ENCODE measurements at regions not wholly inside any gene's neighbourhood (a gene's known extent, or its start where the extent isn't known, plus 50 kb on each side); places are given as distances from the start of the nearest gene placed in this dataset.

- Histone ChIP-seq H3K9me3 (ENCODE audit: low read length) (no peaks in the 10 kb centered on the region), H3K27ac (ENCODE audit: extremely low read length, insufficient read depth, low read length) (no peak overlapping the region), H3K4me1 (ENCODE audit: insufficient read depth, low read length) (no peaks in the 10 kb centered on the region), H3K79me2 (ENCODE audit: insufficient read depth, low read length) (no peaks in the 10 kb centered on the region), H3K9ac (ENCODE audit: insufficient read depth, low read depth, low read length) (no peak overlapping the region), H3K36me3 (replicated peaks in 1 of 2; ENCODE audit: control insufficient read depth in 1 of 2, insufficient read depth in 2 of 2, low read length in 2 of 2) (no peaks in the 10 kb centered on the region), H3K4me3 (replicated peaks in 1 of 3; ENCODE audit: insufficient read depth in 1 of 3, low read depth in 2 of 3, low read length in 3 of 3) (no peak overlapping the region), H3K4me2 (ENCODE audit: low read depth, low read length) (no peak overlapping the region), H4K20me1 (ENCODE audit: insufficient read depth, low read length) (no peaks in the 10 kb centered on the region), H3K27me3 (ENCODE audit: control insufficient read depth in 1 of 2, insufficient read depth in 2 of 2, low read length in 2 of 2) (peaks cover 12 to 62% of the 10 kb centered on the region in 2 experiments), H2AFZ (ENCODE audit: low read length) (no peak overlapping the region)
- no peak for TF ChIP-seq ZFP41 (CRISPR knock-in tag; IDR thresholded peaks at IDR 0.05; ENCODE audit: borderline replicate concordance)
- peak; percentile 33; the same call in 1 of the 2 replicates for TF ChIP-seq STAG1 (CRISPR knock-in tag; IDR thresholded peaks at IDR 0.05)
- TF ChIP-seq, protein P1, sequence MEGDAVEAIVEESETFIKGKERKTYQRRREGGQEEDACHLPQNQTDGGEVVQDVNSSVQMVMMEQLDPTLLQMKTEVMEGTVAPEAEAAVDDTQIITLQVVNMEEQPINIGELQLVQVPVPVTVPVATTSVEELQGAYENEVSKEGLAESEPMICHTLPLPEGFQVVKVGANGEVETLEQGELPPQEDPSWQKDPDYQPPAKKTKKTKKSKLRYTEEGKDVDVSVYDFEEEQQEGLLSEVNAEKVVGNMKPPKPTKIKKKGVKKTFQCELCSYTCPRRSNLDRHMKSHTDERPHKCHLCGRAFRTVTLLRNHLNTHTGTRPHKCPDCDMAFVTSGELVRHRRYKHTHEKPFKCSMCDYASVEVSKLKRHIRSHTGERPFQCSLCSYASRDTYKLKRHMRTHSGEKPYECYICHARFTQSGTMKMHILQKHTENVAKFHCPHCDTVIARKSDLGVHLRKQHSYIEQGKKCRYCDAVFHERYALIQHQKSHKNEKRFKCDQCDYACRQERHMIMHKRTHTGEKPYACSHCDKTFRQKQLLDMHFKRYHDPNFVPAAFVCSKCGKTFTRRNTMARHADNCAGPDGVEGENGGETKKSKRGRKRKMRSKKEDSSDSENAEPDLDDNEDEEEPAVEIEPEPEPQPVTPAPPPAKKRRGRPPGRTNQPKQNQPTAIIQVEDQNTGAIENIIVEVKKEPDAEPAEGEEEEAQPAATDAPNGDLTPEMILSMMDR (CRISPR knock-in tag; IDR thresholded peaks at IDR 0.05), result peak; percentile 38; the same call in 1 of the 2 replicates
- FAIRE-seq, result no peak
- POLR2A ChIA-PET, result no interaction called here
- BruUV-seq (replicated peaks), result no TSS peak
- CTCF ChIA-PET (ENCODE audit: low intra/inter-chr PET ratio, low total read pairs), result no interaction called here
- DNase-seq (ENCODE audit: low spot score), result no peak
- WGBS (ENCODE audit: low lambda C conversion rate), result 23% methylated on average over 16 of the region's 31 CpGs
- intact Hi-C loops (cut with micrococcal nuclease; ENCODE audit: unreplicated experiment), result no loop called here
- ATAC-seq, result peak; percentile 71
- in situ Hi-C loops (cut with HindIII; ENCODE audit: extremely low pct_ligation_motif_present, low pct_unique_long_range_greater_than_20kb), result no loop called here
These were observed 52.3 kb upstream of the EN2 start for GRCh38 chr7:155405399-155406318.

GRCh38 chr7:155407799-155408198 is 50.1 kb upstream of the EN2 start:
- no peak overlapping the region for H3K9ac ChIP-seq (ENCODE audit: insufficient read depth, low read depth, low read length)
- BruUV-seq (replicated peaks), result no TSS peak
- POLR2A ChIA-PET, result no interaction called here
- WGBS (ENCODE audit: low lambda C conversion rate), result no CpG with 5 or more reads among the region's 2 CpGs
- no peak for FAIRE-seq
- no peak overlapping the region for H3K27ac ChIP-seq (ENCODE audit: extremely low read length, insufficient read depth, low read length)
- CTCF ChIA-PET (ENCODE audit: low intra/inter-chr PET ratio, low total read pairs), result no interaction called here
- H3K9me3 ChIP-seq (ENCODE audit: low read length), result no peaks in the 10 kb centered on the region
- no peaks in the 10 kb centered on the region for H4K20me1 ChIP-seq (ENCODE audit: insufficient read depth, low read length)
- DNase-seq (ENCODE audit: low spot score), result no peak
- intact Hi-C loops (cut with micrococcal nuclease; ENCODE audit: unreplicated experiment), result no loop called here
- no peaks in the 10 kb centered on the region for H3K36me3 ChIP-seq (replicated peaks in 1 of 2; ENCODE audit: control insufficient read depth in 1 of 2, insufficient read depth in 2 of 2, low read length in 2 of 2)
- no peak for ATAC-seq
- no peaks in the 10 kb centered on the region for H3K79me2 ChIP-seq (ENCODE audit: insufficient read depth, low read length)
- H2AFZ ChIP-seq (ENCODE audit: low read length), result no peak overlapping the region
- in situ Hi-C loops (cut with HindIII; ENCODE audit: extremely low pct_ligation_motif_present, low pct_unique_long_range_greater_than_20kb), result no loop called here
- H3K4me2 ChIP-seq (ENCODE audit: low read depth, low read length), result no peak overlapping the region
- H3K4me1 ChIP-seq (ENCODE audit: insufficient read depth, low read length), result no peaks in the 10 kb centered on the region
- no peak overlapping the region for H3K4me3 ChIP-seq (replicated peaks in 1 of 3; ENCODE audit: insufficient read depth in 1 of 3, low read depth in 2 of 3, low read length in 3 of 3)
- peaks cover 10 to 44% of the 10 kb centered on the region in 2 experiments; a peak in 4 of 5 replicates for H3K27me3 ChIP-seq (ENCODE audit: control insufficient read depth in 1 of 2, insufficient read depth in 2 of 2, low read length in 2 of 2)
- TF ChIP-seq, protein P2, sequence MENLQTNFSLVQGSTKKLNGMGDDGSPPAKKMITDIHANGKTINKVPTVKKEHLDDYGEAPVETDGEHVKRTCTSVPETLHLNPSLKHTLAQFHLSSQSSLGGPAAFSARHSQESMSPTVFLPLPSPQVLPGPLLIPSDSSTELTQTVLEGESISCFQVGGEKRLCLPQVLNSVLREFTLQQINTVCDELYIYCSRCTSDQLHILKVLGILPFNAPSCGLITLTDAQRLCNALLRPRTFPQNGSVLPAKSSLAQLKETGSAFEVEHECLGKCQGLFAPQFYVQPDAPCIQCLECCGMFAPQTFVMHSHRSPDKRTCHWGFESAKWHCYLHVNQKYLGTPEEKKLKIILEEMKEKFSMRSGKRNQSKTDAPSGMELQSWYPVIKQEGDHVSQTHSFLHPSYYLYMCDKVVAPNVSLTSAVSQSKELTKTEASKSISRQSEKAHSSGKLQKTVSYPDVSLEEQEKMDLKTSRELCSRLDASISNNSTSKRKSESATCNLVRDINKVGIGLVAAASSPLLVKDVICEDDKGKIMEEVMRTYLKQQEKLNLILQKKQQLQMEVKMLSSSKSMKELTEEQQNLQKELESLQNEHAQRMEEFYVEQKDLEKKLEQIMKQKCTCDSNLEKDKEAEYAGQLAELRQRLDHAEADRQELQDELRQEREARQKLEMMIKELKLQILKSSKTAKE (CRISPR knock-in tag; IDR thresholded peaks at IDR 0.05; ENCODE audit: borderline replicate concordance), result no peak
- no peak for TF ChIP-seq ZNF12 (CRISPR knock-in tag; IDR thresholded peaks at IDR 0.05)
- TF ChIP-seq, protein P3, sequence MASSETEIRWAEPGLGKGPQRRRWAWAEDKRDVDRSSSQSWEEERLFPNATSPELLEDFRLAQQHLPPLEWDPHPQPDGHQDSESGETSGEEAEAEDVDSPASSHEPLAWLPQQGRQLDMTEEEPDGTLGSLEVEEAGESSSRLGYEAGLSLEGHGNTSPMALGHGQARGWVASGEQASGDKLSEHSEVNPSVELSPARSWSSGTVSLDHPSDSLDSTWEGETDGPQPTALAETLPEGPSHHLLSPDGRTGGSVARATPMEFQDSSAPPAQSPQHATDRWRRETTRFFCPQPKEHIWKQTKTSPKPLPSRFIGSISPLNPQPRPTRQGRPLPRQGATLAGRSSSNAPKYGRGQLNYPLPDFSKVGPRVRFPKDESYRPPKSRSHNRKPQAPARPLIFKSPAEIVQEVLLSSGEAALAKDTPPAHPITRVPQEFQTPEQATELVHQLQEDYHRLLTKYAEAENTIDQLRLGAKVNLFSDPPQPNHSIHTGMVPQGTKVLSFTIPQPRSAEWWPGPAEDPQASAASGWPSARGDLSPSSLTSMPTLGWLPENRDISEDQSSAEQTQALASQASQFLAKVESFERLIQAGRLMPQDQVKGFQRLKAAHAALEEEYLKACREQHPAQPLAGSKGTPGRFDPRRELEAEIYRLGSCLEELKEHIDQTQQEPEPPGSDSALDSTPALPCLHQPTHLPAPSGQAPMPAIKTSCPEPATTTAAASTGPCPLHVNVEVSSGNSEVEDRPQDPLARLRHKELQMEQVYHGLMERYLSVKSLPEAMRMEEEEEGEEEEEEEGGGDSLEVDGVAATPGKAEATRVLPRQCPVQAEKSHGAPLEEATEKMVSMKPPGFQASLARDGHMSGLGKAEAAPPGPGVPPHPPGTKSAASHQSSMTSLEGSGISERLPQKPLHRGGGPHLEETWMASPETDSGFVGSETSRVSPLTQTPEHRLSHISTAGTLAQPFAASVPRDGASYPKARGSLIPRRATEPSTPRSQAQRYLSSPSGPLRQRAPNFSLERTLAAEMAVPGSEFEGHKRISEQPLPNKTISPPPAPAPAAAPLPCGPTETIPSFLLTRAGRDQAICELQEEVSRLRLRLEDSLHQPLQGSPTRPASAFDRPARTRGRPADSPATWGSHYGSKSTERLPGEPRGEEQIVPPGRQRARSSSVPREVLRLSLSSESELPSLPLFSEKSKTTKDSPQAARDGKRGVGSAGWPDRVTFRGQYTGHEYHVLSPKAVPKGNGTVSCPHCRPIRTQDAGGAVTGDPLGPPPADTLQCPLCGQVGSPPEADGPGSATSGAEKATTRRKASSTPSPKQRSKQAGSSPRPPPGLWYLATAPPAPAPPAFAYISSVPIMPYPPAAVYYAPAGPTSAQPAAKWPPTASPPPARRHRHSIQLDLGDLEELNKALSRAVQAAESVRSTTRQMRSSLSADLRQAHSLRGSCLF (CRISPR knock-in tag; IDR thresholded peaks at IDR 0.05; ENCODE audit: borderline replicate concordance), result no peak
- no peak for TF ChIP-seq ZNF431 (CRISPR knock-in tag; IDR thresholded peaks at IDR 0.05; ENCODE audit: borderline replicate concordance, low read depth)
